DOHH2 (cell line): ENCODE measurements at regions not wholly inside any gene's neighbourhood (a gene's known extent, or its start where the extent isn't known, plus 50 kb on each side); places are given as distances from the start of the nearest gene placed in this dataset.

Experiments used
- EZH2phosphoT487 ChIP-seq: fragments of 200-600 bp; sonication (generic); IDR thresholded peaks from 2 replicates; pipeline ENCODE4 v1.6.1; 2017; ENCODE audit warnings: borderline replicate concordance, mild to moderate bottlenecking, antibody characterized with exemption, low read length, moderate library complexity, mixed read lengths
- TF ChIP-seq, protein P1 (sequence below): fragments of 200-600 bp; sonication (generic); IDR thresholded peaks from one replicate; pipeline ENCODE4 v1.5.1; 2014; ENCODE audit warnings: antibody characterized with exemption, mild to moderate bottlenecking, low read depth, low read length; ENCODE audit not compliant: poor library complexity, severe bottlenecking

DNA sequence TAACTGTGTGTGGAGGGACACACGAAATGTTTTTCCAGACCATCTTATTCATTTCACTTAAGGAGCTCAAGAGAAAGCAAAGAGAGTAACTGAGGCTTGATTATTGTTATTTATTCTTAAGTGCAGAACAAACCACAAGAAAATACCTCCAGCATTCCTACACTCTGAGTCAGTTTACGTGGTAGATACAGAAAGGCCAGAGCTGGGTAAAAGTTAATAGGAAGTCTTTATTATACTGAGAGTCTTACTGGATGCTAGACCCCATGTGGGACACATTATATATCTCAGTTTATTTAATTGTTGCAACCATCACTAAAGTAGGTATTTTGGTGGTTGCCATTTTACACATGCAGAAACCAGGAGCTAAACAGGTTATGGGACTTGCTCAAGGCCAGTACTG, 261.4 kb upstream of the POU2AF2 start:
- TF ChIP-seq, protein P1, sequence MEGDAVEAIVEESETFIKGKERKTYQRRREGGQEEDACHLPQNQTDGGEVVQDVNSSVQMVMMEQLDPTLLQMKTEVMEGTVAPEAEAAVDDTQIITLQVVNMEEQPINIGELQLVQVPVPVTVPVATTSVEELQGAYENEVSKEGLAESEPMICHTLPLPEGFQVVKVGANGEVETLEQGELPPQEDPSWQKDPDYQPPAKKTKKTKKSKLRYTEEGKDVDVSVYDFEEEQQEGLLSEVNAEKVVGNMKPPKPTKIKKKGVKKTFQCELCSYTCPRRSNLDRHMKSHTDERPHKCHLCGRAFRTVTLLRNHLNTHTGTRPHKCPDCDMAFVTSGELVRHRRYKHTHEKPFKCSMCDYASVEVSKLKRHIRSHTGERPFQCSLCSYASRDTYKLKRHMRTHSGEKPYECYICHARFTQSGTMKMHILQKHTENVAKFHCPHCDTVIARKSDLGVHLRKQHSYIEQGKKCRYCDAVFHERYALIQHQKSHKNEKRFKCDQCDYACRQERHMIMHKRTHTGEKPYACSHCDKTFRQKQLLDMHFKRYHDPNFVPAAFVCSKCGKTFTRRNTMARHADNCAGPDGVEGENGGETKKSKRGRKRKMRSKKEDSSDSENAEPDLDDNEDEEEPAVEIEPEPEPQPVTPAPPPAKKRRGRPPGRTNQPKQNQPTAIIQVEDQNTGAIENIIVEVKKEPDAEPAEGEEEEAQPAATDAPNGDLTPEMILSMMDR = no peak
- no peak for TF ChIP-seq EZH2phosphoT487
